Germinal center (tissue), 1 donor: ENCODE measurements at regions not wholly inside any gene's neighbourhood (a gene's known extent, or its start where the extent isn't known, plus 50 kb on each side); places are given as distances from the start of the nearest gene placed in this dataset.

Source experiments
- DNase-seq: peaks from one replicate; pipeline ENCODE4 v3.0.0; 2012; ENCODE audit warnings: mixed read lengths, low spot score

GRCh38 chr13:47168618-47169017, 271.8 kb upstream of the HTR2A start:
- DNase-seq, result no peak

- DNase-seq, result no peak
Observed at GRCh38 chr13:47168066-47168465, 271.2 kb upstream of the HTR2A start.

GRCh38 chr13:47166336-47166735, 269.5 kb upstream of the HTR2A start:
- no peak for DNase-seq

- DNase-seq, result no peak
Observed at GRCh38 chr13:47159853-47160550, 263.1 kb upstream of the HTR2A start.

GRCh38 chr13:47158593-47158992, 261.7 kb upstream of the HTR2A start:
- no peak for DNase-seq

GRCh38 chr13:47148543-47148942, 251.7 kb upstream of the HTR2A start:
- DNase-seq, result no peak

- no peak for DNase-seq
Observed at GRCh38 chr13:47147812-47148119, 250.9 kb upstream of the HTR2A start.

GRCh38 chr13:47146991-47147811, 250.3 kb upstream of the HTR2A start:
- DNase-seq, result no peak

- DNase-seq, result no peak
Observed at GRCh38 chr13:47146136-47146535, 249.3 kb upstream of the HTR2A start.

- DNase-seq, result no peak
Observed at GRCh38 chr13:47144782-47145181, 247.9 kb upstream of the HTR2A start.

- DNase-seq, result no peak
Observed at GRCh38 chr13:47142105-47142504, 245.3 kb upstream of the HTR2A start.

GRCh38 chr13:47139519-47139918, 242.7 kb upstream of the HTR2A start:
- DNase-seq, result no peak

GRCh38 chr13:47136504-47136941, 239.7 kb upstream of the HTR2A start:
- DNase-seq, result no peak

GRCh38 chr13:47135800-47136503, 239.1 kb upstream of the HTR2A start:
- no peak for DNase-seq

- no peak for DNase-seq
Observed at GRCh38 chr13:47134939-47135489, 238.2 kb upstream of the HTR2A start.

- DNase-seq, result no peak
Observed at GRCh38 chr13:47133011-47133445, 236.2 kb upstream of the HTR2A start.

- DNase-seq, result no peak
Observed at GRCh38 chr13:47129461-47129860, 232.6 kb upstream of the HTR2A start.

- no peak for DNase-seq
Observed at GRCh38 chr13:47126432-47126831, 229.6 kb upstream of the HTR2A start.

- DNase-seq, result no peak
Observed at GRCh38 chr13:47121092-47121763, 224.4 kb upstream of the HTR2A start.

GRCh38 chr13:47120282-47120681, 223.4 kb upstream of the HTR2A start:
- no peak for DNase-seq

GRCh38 chr13:47119575-47120235, 222.9 kb upstream of the HTR2A start:
- DNase-seq, result no peak

GRCh38 chr13:47117268-47117667, 220.4 kb upstream of the HTR2A start:
- no peak for DNase-seq
